NCI-H345 treated with DMSO at 0.1 percent for 48 hours (cell line): ENCODE measurements at regions not wholly inside any gene's neighbourhood (a gene's known extent, or its start where the extent isn't known, plus 50 kb on each side); places are given as distances from the start of the nearest gene placed in this dataset.

ENCODE experiments used
- DNase-seq: peaks from one replicate; lab custom pipeline; 2025; ENCODE audit not compliant: unreplicated experiment; lab: John Stamatoyannopoulos, UW

- DNase-seq, result no peak
These were observed 81.6 kb upstream of the KLF3 start for GRCh38 chr4:38582445-38582844.

- DNase-seq, result no peak
These were observed 81.0 kb upstream of the KLF3 start for GRCh38 chr4:38582889-38583470.

DNA sequence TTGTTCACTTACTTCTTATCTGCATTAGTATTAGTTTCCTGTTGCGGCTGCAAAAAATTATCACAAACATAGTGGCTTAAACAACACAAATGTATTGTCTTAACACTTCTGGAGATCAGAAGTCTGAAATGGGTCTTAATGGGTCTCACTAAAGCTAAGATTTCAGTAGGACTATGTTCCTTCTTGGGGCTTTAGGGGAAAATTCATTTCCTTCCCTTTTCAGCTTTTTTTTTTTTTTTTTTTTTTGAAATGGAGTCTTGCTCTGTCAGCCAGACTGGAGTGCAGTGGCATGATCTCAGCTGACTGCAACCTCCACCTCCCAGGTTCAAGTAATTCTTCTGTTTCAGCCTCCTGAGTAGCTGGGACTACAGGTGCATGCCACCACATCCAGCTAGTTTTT lies 78.1 kb upstream of the KLF3 start:
- DNase-seq, result no peak

DNA sequence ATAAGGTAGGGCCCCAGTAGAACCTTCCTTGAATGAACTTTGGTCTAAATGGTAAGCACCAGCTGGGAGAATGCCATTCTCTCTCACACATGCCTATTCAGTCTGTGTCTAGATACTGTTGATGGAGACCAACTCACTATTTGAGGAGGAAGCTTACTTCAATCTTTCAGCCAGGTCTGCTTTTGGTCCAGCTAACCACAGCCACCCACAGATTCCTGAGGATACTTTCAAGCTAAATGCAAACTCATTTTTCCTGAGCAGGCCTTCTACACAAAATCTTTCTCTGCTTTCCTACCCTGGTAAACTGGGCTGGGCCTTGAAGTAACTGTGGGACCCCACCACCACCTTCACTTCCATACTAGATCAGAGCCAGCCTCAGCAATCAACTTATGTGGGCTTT lies 76.9 kb upstream of the KLF3 start:
- DNase-seq, result no peak

- no peak for DNase-seq
These were observed 74.0 kb upstream of the KLF3 start for GRCh38 chr4:38590046-38590445.

DNA sequence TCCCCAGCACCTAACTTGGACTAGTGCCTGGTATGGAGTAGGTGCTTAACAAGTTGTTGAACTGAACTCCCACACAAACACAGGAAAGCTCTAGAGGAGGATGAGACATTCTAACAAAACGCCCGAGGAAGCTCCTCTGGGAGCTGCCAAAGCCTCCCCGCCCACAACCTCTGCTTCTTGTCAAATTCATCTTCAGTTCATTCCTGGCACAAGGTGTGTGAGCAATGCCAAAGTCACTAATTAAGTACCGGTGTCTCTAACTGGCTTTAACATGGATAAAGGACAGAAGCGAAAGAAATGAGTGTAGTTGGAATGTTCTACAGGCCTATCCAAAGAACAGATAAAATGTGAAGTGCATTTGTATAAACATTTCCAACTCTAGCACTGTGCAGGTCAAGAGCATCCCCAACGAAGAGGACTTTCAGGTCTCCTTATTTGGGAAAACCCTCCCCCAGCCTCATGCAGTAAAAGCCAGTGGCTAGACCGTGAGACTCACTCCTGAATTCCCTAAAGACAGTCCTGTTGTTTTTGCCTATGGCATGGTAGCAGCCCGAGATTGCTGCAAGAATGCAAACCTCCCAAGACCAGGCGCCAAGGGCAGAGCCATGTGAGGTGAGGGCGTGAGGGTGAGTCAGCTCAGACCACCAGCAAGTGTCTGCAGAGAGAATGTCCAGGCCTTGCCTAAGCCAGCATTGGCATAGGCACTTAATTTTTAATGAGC lies 72.2 kb upstream of the KLF3 start:
- DNase-seq, result no peak

DNA sequence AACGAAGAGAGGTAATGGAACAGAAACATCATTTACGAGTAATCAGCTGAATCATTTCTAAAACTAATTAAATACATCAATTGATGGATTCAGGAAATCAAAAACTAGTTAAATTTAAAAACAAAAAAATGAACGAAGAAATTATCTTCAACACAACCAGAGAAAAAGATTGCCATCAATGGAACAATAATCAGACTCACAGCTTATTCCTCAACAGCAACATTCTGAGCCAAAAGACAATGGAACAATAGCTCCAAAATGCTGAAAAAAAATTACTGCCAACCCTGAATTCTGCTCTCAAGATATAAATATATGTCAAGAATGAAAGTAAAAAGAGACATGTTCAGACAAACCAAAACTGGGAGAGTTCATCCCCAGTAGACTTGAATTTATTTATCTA lies 65.5 kb upstream of the KLF3 start:
- DNase-seq, result no peak

- DNase-seq, result no peak
These were observed 63.4 kb upstream of the KLF3 start for GRCh38 chr4:38600575-38600974.

DNA sequence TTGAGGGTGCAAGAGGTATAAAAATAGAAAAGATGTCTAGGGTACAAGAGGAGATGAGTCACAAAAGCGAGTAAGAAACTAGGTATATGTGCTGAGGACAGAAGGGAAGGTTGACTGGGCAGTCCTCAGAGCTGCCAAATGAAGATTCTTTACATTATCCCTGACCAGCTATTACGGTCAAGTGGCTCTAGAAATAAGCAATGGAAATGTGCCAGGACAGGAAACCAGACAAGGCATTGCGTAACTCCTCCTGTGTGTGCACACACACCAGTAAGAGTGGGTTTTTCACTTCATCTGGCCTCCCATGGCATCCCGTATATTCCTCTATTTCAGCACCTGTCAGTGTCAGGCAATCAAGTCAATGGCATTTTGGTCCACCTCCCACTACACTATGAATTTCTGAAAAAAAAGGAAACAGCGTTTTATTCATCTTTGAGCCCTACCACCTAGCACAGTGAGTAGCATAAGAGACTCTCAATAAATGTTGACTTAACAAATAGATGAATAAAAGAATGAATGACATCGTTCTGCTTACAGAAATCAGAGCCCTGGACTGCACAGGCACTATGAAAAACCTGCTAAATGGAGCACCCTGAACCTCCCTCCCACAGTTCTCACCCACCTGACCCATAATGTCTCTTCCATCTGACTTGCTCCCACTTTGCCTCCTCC lies 62.6 kb upstream of the KLF3 start:
- peak; percentile 37 for DNase-seq

DNA sequence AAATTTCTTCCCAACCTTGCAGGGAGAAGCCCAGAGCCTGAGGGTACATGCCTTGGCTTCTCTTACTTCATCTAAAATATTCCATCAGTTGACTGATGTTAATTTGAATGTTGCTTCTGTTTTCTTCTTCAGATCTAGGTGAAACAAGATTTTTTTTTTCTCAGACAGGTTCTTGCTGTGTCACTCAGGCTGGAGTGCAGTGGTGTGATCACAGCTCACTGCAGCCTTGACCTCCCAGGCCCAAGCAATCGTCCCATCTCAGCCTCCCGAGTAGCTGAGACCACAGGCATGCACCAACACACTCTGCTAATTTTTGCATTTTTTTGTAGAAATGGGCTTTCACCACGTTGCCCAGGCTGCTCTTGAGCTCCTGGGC lies 62.1 kb upstream of the KLF3 start:
- no peak for DNase-seq

GRCh38 chr4:38603652-38604051 lies 60.3 kb upstream of the KLF3 start:
- DNase-seq, result no peak

GRCh38 chr4:38605181-38605752 lies 58.7 kb upstream of the KLF3 start:
- DNase-seq, result no peak

DNA sequence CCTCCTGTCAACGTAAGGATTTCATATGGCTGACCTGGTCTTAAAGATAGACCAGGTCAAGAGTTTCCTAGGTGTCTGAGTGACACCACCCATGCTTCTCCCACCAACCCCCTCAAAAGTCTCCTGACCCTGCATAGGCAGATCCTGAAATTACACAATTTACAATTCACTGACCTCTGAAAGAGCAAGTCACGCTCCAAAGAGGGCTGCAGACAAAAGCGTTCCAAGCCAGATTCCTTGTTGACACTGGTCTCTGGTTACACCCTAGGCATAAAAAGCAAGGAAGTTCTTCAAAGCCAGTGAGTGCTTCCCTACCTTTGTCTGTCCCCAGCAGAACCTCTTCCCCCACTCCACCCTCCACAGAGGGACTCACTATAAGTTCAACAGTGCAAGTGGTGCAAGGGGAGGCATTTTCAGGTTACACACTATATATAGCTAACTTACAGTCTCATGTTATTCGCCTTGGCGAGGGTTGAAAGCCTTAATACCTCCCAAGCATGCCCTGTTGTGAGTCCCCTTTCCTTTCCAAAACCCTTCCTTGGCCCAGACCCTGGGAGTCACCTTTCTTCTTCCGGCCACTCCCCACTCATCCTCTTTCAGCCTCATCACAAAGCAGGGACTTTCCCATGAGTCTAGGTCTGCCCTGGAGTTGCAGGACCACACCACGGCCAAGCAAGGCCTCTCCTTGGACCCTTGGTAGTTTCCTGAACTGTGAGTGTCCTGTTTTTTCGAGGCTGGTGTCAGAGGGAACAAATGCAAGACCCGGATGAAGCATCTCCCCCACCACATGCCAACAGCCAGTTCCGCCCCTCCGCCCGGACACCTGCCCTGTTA lies 58.0 kb upstream of the KLF3 start:
- no peak for DNase-seq

DNA sequence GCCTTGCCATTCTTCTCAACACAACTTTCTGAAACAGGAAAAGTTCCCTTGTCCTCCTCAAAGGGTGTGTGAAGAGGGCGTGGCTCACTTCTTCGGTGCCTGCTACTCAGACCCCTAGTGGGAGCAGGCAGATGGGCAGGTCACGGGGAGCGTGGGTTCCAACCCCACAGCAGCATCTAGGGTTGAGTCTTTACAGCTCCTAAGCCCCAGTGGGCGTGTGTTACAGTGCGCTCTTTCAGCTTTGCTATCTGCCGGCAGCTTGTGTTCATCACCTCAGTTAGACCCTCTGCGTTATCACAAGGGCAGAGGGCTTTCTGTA lies 57.5 kb upstream of the KLF3 start:
- no peak for DNase-seq

DNA sequence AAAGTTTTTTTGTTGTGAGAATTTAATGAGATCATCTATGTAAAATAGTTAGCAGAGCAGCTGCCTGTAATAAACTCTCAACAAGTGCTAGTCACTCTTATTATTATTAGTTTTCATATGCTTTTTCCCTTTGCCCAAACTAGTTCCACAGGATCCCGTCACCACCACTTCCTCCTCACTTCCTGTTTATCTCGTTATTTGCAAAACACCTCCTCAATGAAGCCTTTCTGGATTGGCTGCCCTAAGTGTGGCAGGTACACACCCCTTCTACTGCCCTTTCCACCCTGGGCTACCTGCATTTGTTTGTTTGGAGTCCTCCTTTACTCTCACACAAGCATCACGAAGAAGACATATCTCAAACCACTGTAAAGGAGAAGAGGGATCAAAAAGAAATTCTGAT lies 54.4 kb upstream of the KLF3 start:
- DNase-seq, result no peak

GRCh38 chr4:38610521-38610920 lies 53.5 kb upstream of the KLF3 start:
- no peak for DNase-seq

DNA sequence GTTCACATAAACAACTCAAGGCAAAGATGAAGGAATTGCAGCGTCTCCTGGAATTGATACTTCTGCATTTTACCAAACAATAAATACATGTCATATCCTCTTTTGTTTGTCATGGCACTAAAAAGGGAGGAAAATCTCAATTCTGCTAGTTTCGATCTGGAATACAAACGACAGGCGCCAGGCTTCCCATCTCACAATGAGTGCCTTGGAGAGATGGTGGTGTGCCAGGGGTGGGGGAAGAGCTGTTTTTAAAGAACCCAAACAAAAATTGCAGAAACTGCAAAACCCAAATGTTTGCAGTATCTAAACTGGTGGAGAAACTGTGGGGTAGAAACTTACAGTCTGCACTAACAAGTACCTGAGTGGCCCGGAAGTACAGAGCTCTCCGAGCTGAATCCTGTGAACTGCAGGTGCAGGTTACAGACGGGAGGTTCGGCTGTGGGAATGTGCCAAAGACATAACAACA lies 53.0 kb upstream of the KLF3 start:
- no peak for DNase-seq

DNA sequence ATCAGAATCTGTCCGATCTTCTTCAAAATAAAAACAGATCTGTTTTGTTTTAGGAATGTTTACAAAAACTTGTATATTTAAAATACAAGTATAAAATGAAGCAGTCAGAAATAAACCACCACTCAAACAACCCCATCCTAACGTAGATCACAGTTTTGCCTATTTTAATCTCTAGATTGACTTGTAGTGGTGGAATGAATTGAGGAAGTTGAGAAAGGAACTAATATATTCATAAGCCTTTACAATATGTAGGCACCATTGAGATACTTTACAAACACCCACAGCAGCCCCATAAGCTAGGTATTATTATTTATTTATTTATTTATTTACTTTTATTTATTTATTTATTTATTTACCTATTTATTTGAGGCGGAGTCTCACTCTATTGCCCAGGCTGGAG lies 52.3 kb upstream of the KLF3 start:
- no peak for DNase-seq

- DNase-seq, result no peak
These were observed 51.2 kb upstream of the KLF3 start for GRCh38 chr4:38612646-38613414.
